ENCODE measurements at regions not wholly inside any gene's neighbourhood (a gene's known extent, or its start where the extent isn't known, plus 50 kb on each side); places are given as distances from the start of the nearest gene placed in this dataset.
"Not testable (repeated sequence)": the region's sequence is repeated elsewhere in the genome, so short reads cannot be mapped to it uniquely, and the experiment has no call there.

DNA sequence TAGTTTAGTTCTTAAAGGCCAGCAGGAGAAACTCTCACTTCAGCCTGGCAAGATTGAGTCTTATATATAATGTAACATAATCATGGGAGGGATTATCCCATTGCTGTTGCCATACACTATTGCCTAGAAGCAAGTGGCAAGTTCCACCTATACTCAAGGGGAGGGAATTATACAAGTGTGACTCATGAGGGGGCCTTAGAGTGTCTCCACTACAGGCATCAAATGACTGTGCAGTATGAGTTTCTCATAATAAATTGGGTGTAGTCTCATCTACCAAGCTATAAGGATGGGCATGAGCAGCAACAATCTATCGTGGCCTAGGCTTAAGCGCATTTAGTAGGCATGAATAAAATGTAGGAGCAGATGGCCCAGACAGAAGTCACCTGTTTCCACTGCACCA, 89.1 kb upstream of the C1GALT1C1 start:
- DNase-seq (ENCODE audit: low spot score), result no peak

DNA sequence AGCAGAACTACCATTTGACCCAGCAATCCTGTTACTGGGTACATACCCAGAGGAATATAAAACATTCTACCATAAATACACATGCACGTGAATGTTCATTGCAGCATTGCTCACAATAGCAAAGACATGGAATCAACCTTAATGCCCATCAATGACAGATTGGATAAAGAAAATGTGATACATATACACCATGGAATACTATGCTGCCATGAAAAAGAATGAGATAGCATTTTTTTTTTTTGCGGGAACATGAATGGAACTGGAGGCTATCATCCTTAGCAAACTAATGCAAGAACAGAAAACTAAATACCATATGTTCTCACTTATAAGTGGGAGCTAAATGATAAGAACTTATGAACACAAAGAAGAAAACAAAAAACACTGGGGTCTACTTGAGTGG, 72.5 kb upstream of the C1GALT1C1 start:
- DNase-seq (ENCODE audit: low spot score), result not testable (repeated sequence)

- no peak for DNase-seq (ENCODE audit: low spot score)
Observed at GRCh38 chrX:120697053-120697452, 67.2 kb upstream of the C1GALT1C1 start.

DNA sequence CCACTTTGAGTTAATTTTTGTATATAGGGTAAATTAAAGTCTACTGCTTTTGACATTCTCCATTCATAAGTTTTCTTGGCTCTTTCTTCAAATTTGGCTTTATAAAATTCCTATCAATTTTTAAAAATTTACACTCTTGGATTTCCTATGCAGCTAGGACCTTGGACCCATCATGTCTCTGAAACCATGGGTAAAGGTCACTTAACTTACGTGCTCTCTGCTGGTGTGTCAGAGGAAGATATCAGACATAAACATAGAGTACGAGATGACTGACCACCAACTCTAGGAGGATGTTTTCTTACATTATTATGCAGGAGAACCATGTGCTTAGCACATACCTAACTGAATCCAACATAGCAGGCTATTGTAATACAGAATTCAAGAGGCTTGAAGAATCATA, 62.5 kb upstream of the C1GALT1C1 start:
- DNase-seq (ENCODE audit: low spot score), result no peak

GRCh38 chrX:120690941-120691340, 61.1 kb upstream of the C1GALT1C1 start:
- DNase-seq (ENCODE audit: low spot score), result no peak

GRCh38 chrX:120690344-120690743, 60.5 kb upstream of the C1GALT1C1 start:
- DNase-seq (ENCODE audit: low spot score), result no peak

- no peak for DNase-seq (ENCODE audit: low spot score)
Observed at GRCh38 chrX:120680090-120680489, 50.2 kb upstream of the C1GALT1C1 start.

All from umbilical cord (tissue), 1 donor.